NCI-H1694 treated with DMSO at 0.1 percent for 48 hours (cell line): ENCODE measurements at regions not wholly inside any gene's neighbourhood (a gene's known extent, or its start where the extent isn't known, plus 50 kb on each side); places are given as distances from the start of the nearest gene placed in this dataset.

Source experiments
- DNase-seq: peaks from one replicate; lab custom pipeline; 2025; lab: John Stamatoyannopoulos, UW

- DNase-seq: no peak
Measured at GRCh38 chr2:14344355-14344754, 288.2 kb upstream of the LRATD1 start.

DNA sequence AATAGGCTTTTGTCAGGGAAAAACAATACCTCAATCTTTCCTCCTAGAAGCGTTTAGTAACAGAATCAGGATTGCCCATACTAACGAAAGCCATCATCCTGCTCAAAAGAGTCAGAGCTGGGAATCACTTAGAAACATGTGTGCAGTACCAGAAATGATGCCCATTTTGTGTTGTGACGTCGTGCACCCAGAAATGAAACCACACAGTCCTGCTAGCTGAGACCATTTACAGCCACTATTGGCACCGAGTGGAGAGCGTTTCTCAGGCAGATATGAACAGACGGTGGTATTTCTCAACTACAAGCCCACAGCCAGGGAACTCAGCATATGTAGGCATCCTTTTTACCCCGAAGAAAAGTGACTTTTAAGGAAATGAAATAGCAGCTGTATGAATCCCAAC is 284.3 kb upstream of the LRATD1 start:
- no peak for DNase-seq

DNA sequence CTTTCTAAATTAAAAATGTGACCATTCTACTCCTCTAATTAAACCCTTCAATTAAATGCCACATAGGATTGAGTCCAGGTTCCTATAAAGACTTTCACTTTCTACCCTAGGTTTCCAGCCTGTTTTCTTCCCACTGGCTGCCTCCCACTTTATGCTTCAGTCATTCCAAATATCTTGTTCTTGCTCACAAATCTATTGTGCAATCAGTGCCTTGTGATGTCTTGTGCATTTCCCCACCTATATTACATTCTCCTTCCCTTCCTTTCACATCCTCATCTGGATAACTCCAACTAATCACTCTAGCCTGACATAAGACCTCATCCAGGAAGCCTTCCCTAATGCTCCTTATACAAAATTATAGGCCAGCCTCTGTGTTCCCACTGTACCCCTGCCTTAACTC is 281.7 kb upstream of the LRATD1 start:
- DNase-seq: no peak

DNA sequence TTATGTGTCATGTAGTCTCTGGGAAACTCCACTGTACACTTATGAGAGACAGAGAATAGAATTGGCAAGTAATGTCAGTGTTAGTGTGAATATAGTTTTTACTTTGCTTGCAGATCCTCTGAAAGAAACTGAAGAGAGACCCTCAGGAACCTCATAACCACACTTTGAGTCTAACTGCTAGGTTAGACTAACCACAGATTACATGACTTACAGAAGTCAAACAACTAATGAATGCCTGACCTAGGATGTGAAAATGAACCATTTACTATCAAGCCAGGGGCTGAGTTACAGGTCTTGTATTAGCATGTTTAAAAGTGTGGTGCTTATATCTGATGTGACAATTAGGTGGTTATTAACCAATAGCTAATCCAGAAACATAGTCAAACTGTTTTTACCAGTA is 280.4 kb upstream of the LRATD1 start:
- no peak for DNase-seq

DNA sequence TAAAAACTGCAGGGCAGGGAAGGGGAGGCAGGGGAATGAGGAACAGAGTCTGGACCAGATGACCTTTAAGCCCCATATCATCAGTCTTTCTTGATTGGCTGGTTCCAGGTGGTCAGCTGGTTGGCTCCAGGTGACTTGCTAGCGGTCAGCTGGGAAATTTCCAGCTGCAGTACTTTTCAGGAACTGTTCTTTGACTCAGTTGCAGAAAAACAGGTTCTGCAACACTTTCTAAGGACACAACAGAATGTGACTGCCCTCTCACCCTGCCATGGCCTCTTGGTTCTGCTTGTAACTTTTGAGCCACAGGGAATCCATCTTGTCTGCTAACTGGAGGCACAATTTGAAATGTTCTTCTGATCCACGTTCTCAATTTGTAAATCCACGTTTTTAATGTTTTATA is 278.3 kb upstream of the LRATD1 start:
- no peak for DNase-seq

GRCh38 chr2:14355102-14355501 is 277.4 kb upstream of the LRATD1 start:
- DNase-seq: no peak

DNA sequence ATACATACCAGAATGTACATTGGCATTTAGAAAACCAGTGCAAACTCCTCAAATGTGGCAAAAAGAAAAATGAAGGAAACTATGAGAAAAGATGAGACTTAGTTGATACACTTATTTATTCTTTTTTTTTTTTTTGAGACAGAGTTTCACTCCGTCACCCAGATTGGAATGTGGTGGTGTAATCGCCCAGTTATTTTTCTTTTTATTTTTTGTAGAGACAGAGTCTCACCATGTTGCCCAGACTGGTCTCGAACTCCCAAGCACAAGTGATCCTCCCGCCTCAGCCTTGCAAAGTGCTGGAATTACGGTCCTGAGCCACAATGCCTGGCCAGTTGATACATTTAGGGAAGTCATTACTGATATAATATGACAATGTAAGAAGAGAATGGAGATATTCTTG is 274.2 kb upstream of the LRATD1 start:
- DNase-seq: no peak

GRCh38 chr2:14358774-14359173 is 273.7 kb upstream of the LRATD1 start:
- no peak for DNase-seq

DNA sequence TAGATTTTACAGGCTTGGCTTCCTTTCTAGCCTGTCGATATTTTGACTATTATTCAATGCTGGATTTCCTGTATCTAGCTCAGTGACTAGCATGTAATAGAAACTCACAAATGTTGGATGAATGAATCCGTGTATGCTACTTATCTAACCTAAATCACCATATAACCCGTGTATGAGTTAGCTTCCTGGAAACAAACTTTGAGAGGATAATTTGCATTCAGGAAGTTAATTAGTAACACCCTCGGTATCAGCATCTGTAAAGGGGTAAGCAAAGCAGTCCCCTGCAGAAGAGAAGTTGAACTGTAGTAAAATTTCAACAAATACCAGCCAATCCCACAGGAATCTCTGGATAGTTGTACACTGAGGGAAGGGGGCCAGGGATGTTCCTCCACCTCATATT is 269.4 kb upstream of the LRATD1 start:
- no peak for DNase-seq

- no peak for DNase-seq
Measured at GRCh38 chr2:14363976-14364375, 268.5 kb upstream of the LRATD1 start.

DNA sequence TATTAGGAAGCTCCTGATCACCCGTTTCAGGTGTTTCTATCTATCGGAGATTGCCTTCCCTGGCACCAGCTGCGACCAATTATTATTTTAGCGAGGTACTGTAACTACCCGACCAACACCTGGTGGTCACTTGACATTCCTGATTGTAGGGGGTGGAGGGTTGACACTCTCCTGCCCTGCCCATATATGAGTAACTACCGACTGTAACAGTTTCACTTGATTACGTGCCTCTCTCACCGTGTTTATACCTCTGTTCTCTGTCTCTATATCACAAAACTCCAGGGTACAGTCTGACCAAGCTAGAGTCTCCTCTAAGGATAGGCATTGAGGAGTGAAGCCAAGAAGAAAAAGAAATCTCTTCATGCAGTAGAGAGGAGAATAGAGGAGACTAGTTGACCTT is 268.0 kb upstream of the LRATD1 start:
- DNase-seq: no peak

DNA sequence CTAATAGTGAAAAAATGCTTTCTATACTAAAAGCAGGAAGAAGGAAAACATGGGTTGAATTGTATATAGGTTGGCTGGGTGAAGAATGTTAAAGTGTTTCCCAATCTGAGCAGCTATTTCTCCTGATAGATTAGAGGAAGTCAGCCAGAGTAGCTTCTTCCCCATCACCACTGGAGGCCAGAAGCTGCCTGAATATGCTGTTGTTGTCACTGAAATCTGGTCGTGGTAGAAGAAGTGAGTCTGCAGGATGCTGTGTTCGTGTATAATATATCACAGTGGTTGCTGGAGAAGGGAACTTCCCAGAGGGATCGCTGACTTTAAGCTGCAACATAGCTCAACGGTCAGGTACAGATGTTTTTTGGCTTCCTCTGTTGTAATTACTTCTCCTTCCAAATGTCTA is 247.5 kb upstream of the LRATD1 start:
- no peak for DNase-seq

DNA sequence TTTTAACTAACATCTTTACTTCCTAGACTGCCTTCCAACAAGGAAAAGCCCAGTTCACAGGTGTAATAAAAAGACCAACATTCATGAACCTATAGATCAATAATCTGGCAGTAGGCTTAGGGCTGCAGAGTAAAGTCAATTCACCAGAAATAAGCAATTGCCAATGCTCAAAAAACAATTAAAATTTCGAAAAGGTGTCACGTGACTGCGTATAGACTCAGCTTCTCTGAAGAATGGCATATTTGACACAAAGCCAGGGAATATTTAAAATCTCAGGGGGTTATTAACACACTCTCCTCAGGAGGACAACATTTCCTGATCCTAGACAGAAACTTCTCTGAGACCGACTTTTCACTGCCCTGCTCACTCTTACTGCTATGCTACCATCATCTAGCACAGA is 245.2 kb upstream of the LRATD1 start:
- DNase-seq: no peak

GRCh38 chr2:14388724-14389123 is 243.8 kb upstream of the LRATD1 start:
- no peak for DNase-seq

GRCh38 chr2:14396533-14397083 is 235.9 kb upstream of the LRATD1 start:
- no peak for DNase-seq

GRCh38 chr2:14398641-14399040 is 233.9 kb upstream of the LRATD1 start:
- DNase-seq: no peak

- no peak for DNase-seq
Measured at GRCh38 chr2:14401873-14402272, 230.6 kb upstream of the LRATD1 start.

DNA sequence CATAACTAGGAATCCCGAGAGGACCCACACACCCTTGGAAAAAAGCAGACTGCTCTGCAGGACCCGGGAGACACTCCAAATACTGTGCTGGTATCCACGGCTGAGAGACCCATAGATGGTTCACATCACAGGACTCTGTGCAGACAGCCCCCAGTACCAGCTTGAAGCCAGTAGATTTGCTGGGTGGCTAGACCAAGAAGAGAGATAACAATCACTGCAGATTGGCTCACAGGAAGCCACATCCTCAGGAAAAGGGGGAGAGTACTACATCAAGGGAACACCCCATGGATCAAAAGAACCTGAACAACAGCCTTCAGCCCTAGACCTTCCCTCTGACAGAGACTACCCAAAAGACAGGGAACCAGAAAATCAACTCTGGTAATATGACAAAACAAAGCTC is 223.8 kb upstream of the LRATD1 start:
- DNase-seq: no peak

GRCh38 chr2:14417551-14417950 is 215.0 kb upstream of the LRATD1 start:
- no peak for DNase-seq

GRCh38 chr2:14418115-14418514 is 214.4 kb upstream of the LRATD1 start:
- DNase-seq: no peak

DNA sequence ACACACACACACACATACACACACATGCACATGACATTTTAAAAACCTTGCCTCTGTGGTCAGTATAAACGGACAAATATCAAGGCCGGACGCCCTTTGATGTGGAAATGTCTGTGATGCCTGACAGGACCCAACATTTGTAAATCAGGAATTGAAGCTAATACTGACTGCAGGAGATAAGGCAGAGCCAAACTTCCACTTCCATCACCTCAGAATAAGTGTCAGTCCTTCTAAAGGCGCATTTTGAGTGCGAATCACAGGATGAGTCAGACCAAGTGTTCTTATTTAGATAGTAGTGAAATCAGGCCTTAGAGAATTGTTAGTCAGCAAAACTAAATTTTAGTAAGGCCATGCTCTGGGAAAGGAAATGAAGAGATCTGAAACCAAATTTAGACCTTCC is 211.7 kb upstream of the LRATD1 start:
- no peak for DNase-seq

DNA sequence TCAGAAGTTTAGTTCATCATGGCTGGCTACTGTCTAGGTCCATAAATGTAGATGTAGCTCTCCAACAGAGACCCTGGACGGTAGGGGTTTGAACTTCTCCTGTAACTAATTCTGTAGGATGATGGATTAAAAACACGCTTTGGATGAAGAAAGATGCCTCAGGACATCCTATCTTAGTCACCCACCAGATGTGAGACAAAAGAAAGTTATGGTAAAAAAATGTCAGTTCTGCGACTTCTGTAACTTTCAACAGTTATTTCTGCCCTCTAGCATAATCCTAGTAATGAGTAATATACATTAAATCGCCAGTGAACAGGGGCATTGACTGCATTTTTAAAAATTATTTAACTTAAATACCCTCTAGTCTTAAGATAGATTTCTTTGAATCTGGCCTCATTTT is 210.1 kb upstream of the LRATD1 start:
- DNase-seq: no peak

DNA sequence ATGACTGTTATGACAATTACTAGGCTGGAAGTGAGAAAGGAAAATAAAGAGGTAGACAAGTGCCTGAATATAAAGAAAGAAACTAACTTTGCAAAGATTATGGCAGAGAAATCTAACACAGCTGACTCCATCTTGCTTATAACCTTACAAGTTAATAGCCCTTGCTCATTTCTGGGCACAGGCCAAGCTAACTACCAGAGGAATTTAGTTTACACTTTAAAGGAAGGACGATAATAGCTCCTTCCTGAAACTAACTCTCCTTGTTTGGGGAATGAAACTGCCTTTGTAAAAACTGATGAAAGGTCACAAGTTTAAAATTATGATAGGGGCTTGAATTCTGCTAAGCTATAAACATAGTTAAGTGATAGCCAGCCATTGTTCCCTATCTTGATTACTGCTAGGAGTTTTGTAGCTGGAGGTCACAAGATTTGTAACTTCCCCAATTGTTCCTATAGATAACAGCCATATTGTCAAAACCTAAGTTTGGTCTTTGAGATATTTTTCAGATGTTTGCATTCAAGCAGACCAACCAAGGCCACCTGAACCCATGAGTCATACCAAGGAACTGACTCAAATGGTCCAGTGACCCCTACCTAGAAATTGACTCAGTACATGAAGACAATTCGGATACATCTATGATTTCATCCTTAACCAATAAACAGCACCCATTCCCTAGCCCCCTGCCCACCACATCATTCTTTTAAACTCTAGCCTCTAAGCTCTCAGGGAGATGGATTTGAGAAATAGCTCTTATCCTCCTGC is 209.2 kb upstream of the LRATD1 start:
- no peak for DNase-seq
